IPS-20b (cell line): ENCODE measurements at regions not wholly inside any gene's neighbourhood (a gene's known extent, or its start where the extent isn't known, plus 50 kb on each side); places are given as distances from the start of the nearest gene placed in this dataset.
A peak's percentile ranks its signal among the peaks of the same experiment; 100 is the strongest.
"Not testable (repeated sequence)": the region's sequence is repeated elsewhere in the genome, so short reads cannot be mapped to it uniquely, and the experiment has no call there.

Experiments used
- H3K27ac ChIP-seq: one replicate; pipeline ENCODE4 v1.5.1; 2013; ENCODE audit warnings: low read length
- H3K27me3 ChIP-seq: 2 replicates; pipeline ENCODE4 v1.6.1; 2013; ENCODE audit warnings: mild to moderate bottlenecking, low read length, inconsistent platforms; ENCODE audit not compliant: insufficient read depth
- H3K36me3 ChIP-seq: 2 replicates; pipeline ENCODE4 v1.6.1; 2013; ENCODE audit warnings: low read depth, mild to moderate bottlenecking, inconsistent platforms, low read length, moderate library complexity; ENCODE audit not compliant: insufficient read depth
- H3K4me1 ChIP-seq: 2 replicates; pipeline ENCODE4 v1.6.1; 2013; ENCODE audit warnings: mild to moderate bottlenecking, control low read depth, inconsistent platforms, low read length, moderate library complexity; ENCODE audit not compliant: insufficient read depth
- H3K4me3 ChIP-seq: 2 replicates; pipeline ENCODE4 v1.5.1; 2013; ENCODE audit warnings: mild to moderate bottlenecking, low read length, inconsistent platforms
- H3K9ac ChIP-seq: 2 replicates; pipeline ENCODE4 v1.6.1; 2013; ENCODE audit warnings: low read depth, mild to moderate bottlenecking, inconsistent platforms, low read length, moderate library complexity
- H3K9me3 ChIP-seq: 2 replicates; pipeline ENCODE4 v1.6.1; 2013; ENCODE audit warnings: mild to moderate bottlenecking, low read depth, low read length, inconsistent platforms; ENCODE audit not compliant: insufficient read depth

- H3K27me3 ChIP-seq: peaks cover 63% of the 10 kb centered on the region
- not testable (repeated sequence) for H3K4me1 ChIP-seq, H3K9me3 ChIP-seq, H3K27ac ChIP-seq, H3K9ac ChIP-seq, H3K4me3 ChIP-seq, H3K36me3 ChIP-seq
These were observed 1074.9 kb downstream of the RPIA start for GRCh38 chr2:89766141-89766990.

GRCh38 chr2:89767058-89767457, 1075.6 kb downstream of the RPIA start:
- Histone ChIP-seq H3K4me3 (peak overlapping the region; percentile 65; the same call in 1 of the 2 replicates), H3K27me3 (peaks cover 63% of the 10 kb centered on the region)
- not testable (repeated sequence) for H3K9me3 ChIP-seq, H3K9ac ChIP-seq, H3K4me1 ChIP-seq, H3K36me3 ChIP-seq, H3K27ac ChIP-seq

GRCh38 chr2:89767572-89768435, 1076.3 kb downstream of the RPIA start:
- H3K9me3 ChIP-seq: peaks cover 6% of the 10 kb centered on the region; the same call in 1 of the 2 replicates
- peak overlapping the region; percentile 65; the same call in 1 of the 2 replicates for H3K4me3 ChIP-seq
- peaks cover 57% of the 10 kb centered on the region for H3K27me3 ChIP-seq
- no peaks in the 10 kb centered on the region for H3K36me3 ChIP-seq
- H3K27ac ChIP-seq: no peak overlapping the region
- peaks cover 3% of the 10 kb centered on the region; the same call in 1 of the 2 replicates for H3K4me1 ChIP-seq
- H3K9ac ChIP-seq: no peak overlapping the region

- peaks cover 87% of the 10 kb centered on the region for H3K9me3 ChIP-seq
- H3K4me3 ChIP-seq: no peak overlapping the region
- H3K27me3 ChIP-seq: no peaks in the 10 kb centered on the region
These were observed 1084.4 kb downstream of the RPIA start for GRCh38 chr2:89775885-89776284.

GRCh38 chr2:89780318-89780717, 1088.8 kb downstream of the RPIA start:
- no peak overlapping the region for H3K27ac ChIP-seq
- no peak overlapping the region for H3K9ac ChIP-seq
- peaks cover 100% of the 10 kb centered on the region for H3K9me3 ChIP-seq

More at GRCh38 chr2:89775885-89776284, 1084.4 kb downstream of the RPIA start:
- Histone ChIP-seq H3K27ac (no peak overlapping the region), H3K9ac (no peak overlapping the region), H3K4me1 (no peaks in the 10 kb centered on the region), H3K36me3 (no peaks in the 10 kb centered on the region)

GRCh38 chr2:89781962-89782361, 1090.5 kb downstream of the RPIA start:
- Histone ChIP-seq H3K9ac (no peak overlapping the region), H3K9me3 (peaks cover 100% of the 10 kb centered on the region), H3K27ac (no peak overlapping the region), H3K36me3 (no peaks in the 10 kb centered on the region), H3K27me3 (no peaks in the 10 kb centered on the region), H3K4me3 (no peak overlapping the region), H3K4me1 (no peaks in the 10 kb centered on the region)

More at GRCh38 chr2:89780318-89780717, 1088.8 kb downstream of the RPIA start:
- Histone ChIP-seq H3K36me3 (no peaks in the 10 kb centered on the region), H3K4me3 (no peak overlapping the region), H3K4me1 (no peaks in the 10 kb centered on the region), H3K27me3 (no peaks in the 10 kb centered on the region)

- no peak overlapping the region for H3K4me3 ChIP-seq
- H3K36me3 ChIP-seq: no peaks in the 10 kb centered on the region
- H3K4me1 ChIP-seq: no peaks in the 10 kb centered on the region
- H3K9ac ChIP-seq: no peak overlapping the region
- no peaks in the 10 kb centered on the region for H3K27me3 ChIP-seq
- no peak overlapping the region for H3K27ac ChIP-seq
- peaks cover 100% of the 10 kb centered on the region for H3K9me3 ChIP-seq
These were observed 1093.5 kb downstream of the RPIA start for GRCh38 chr2:89784960-89785359.

- not testable (repeated sequence) for H3K27ac ChIP-seq, H3K27me3 ChIP-seq, H3K4me1 ChIP-seq, H3K9ac ChIP-seq, H3K36me3 ChIP-seq
- Histone ChIP-seq H3K9me3 (peaks cover 100% of the 10 kb centered on the region), H3K4me3 (0 out of 2 replicates have a peak overlapping the region, but pooled peaks have one; percentile 3)
These were observed 1094.1 kb downstream of the RPIA start for GRCh38 chr2:89785528-89785927.

GRCh38 chr2:89786642-89787041, 1095.2 kb downstream of the RPIA start:
- not testable (repeated sequence) for H3K9ac ChIP-seq, H3K27ac ChIP-seq, H3K36me3 ChIP-seq, H3K4me3 ChIP-seq, H3K27me3 ChIP-seq, H3K4me1 ChIP-seq
- H3K9me3 ChIP-seq: peaks cover 100% of the 10 kb centered on the region

- not testable (repeated sequence) for H3K36me3 ChIP-seq, H3K4me1 ChIP-seq, H3K27ac ChIP-seq, H3K9ac ChIP-seq, H3K27me3 ChIP-seq, H3K4me3 ChIP-seq
- peaks cover 100% of the 10 kb centered on the region for H3K9me3 ChIP-seq
These were observed 1104.1 kb downstream of the RPIA start for GRCh38 chr2:89795530-89795929.

- no peak overlapping the region for H3K27ac ChIP-seq
- H3K4me3 ChIP-seq: no peak overlapping the region
- no peaks in the 10 kb centered on the region for H3K27me3 ChIP-seq
- H3K9ac ChIP-seq: no peak overlapping the region
- no peaks in the 10 kb centered on the region for H3K4me1 ChIP-seq
- H3K36me3 ChIP-seq: no peaks in the 10 kb centered on the region
- H3K9me3 ChIP-seq: peaks cover 100% of the 10 kb centered on the region
These were observed 1106.0 kb downstream of the RPIA start for GRCh38 chr2:89797320-89798038.
